H1 (cell line): ENCODE measurements at regions not wholly inside any gene's neighbourhood (a gene's known extent, or its start where the extent isn't known, plus 50 kb on each side); places are given as distances from the start of the nearest gene placed in this dataset.

Source experiments
- CTCF ChIA-PET: fragments of 300-600 bp; sonication (Branson Sonifier 250); formaldehyde crosslinking; loops from one replicate; lab custom pipeline; 2021; ENCODE audit not compliant: partially characterized antibody; lab: Charles Lee
- POLR2A ChIA-PET: fragments of 300-600 bp; sonication (Branson Sonifier 250); formaldehyde crosslinking; loops from one replicate; lab custom pipeline; 2021; ENCODE audit warnings: inconsistent platforms; ENCODE audit not compliant: partially characterized antibody; lab: Charles Lee
- DNase-seq, 2 experiments: peaks; one replicate each; pipeline versions ENCODE4 v3.0.0 to v3.0.0-alpha.2; 2010 to 2022; ENCODE audit warnings: low spot score in 2 of 2, low read depth in 1 of 2, mixed read lengths in 1 of 2
- FAIRE-seq: peaks from 2 replicates; lab custom pipeline; 2011; peaks lifted over from hg19 to GRCh38; lab: Jason Lieb, UNC
- H2AFZ ChIP-seq: 2 replicates; pipeline ENCODE4 v1.8.1; 2012; ENCODE audit warnings: low read length, inconsistent platforms
- H2AK5ac ChIP-seq: 2 replicates; pipeline ENCODE4 v1.6.1; 2013; ENCODE audit warnings: low read depth, low read length
- H2BK120ac ChIP-seq: replicated peaks from 2 replicates; pipeline ENCODE3; 2013; ENCODE audit warnings: low read depth, low read length, inconsistent platforms
- H2BK12ac ChIP-seq: 2 replicates; pipeline ENCODE4 v1.6.1; 2013; ENCODE audit warnings: low read depth, low read length
- H2BK15ac ChIP-seq: 2 replicates; pipeline ENCODE4 v1.6.1; 2013; ENCODE audit warnings: low read length
- H2BK20ac ChIP-seq: 2 replicates; pipeline ENCODE4 v1.6.1; 2013; ENCODE audit warnings: low read length
- H2BK5ac ChIP-seq: 2 replicates; pipeline ENCODE4 v1.6.1; 2013; ENCODE audit warnings: low read depth, low read length
- H3K14ac ChIP-seq: 2 replicates; pipeline ENCODE4 v1.6.1; 2013; ENCODE audit warnings: inconsistent platforms; ENCODE audit not compliant: insufficient read length
- H3K18ac ChIP-seq: 2 replicates; pipeline ENCODE4 v1.6.1; 2013; ENCODE audit warnings: low read length; ENCODE audit errors: extremely low read depth
- H3K23ac ChIP-seq: 2 replicates; pipeline ENCODE4 v1.6.1; 2013; ENCODE audit warnings: inconsistent platforms; ENCODE audit not compliant: insufficient read length
- H3K23me2 ChIP-seq: 2 replicates; pipeline ENCODE4 v1.6.1; 2013; ENCODE audit warnings: low read depth, low read length
- H3K27ac ChIP-seq: 2 replicates; pipeline ENCODE4 v1.6.1; 2011; ENCODE audit warnings: low read depth, low read length, inconsistent platforms
- H3K27me3 ChIP-seq, 4 experiments: replicated peaks in 1 of 4; 1 replicate in 1 of 4; 2 replicates in 3 of 4; pipeline versions ENCODE4 v1.6.1 to v1.8.1; 2011 to 2013; ENCODE audit warnings: low read length in 3 of 4, mild to moderate bottlenecking in 3 of 4, inconsistent platforms in 2 of 4, mixed read lengths in 2 of 4, moderate library complexity in 1 of 4; ENCODE audit not compliant: control insufficient read depth in 3 of 4, insufficient read depth in 3 of 4; ENCODE audit errors: extremely low read depth in 1 of 4
- H3K36me3 ChIP-seq, 4 experiments: 2 replicates each; pipeline versions ENCODE4 v1.6.1 to v1.8.1; 2011 to 2013; ENCODE audit warnings: mild to moderate bottlenecking in 4 of 4, low read length in 3 of 4, moderate library complexity in 2 of 4, control low read depth in 1 of 4, inconsistent platforms in 1 of 4; ENCODE audit not compliant: insufficient read depth in 4 of 4, control insufficient read depth in 2 of 4
- H3K4ac ChIP-seq: replicated peaks from 2 replicates; pipeline ENCODE3; 2013; ENCODE audit warnings: low read length, low read depth, mixed read lengths, inconsistent platforms; ENCODE audit not compliant: insufficient read length
- H3K4me1 ChIP-seq, 4 experiments: replicated peaks in 1 of 4; 1 replicate in 1 of 4; 2 replicates in 3 of 4; pipeline versions ENCODE4 v1.6.1 to v1.8.1; 2011 to 2013; ENCODE audit warnings: low read length in 3 of 4, inconsistent platforms in 2 of 4, mixed read lengths in 1 of 4; ENCODE audit not compliant: insufficient read depth in 4 of 4, control insufficient read depth in 3 of 4
- H3K4me2 ChIP-seq, 2 experiments: 2 replicates each; pipeline versions ENCODE4 v1.6.1 to v1.8.1; 2011 to 2013; ENCODE audit warnings: low read depth in 2 of 2, low read length in 2 of 2, control low read depth in 1 of 2, inconsistent platforms in 1 of 2, mild to moderate bottlenecking in 1 of 2; ENCODE audit not compliant: insufficient read depth in 1 of 2
- H3K4me3 ChIP-seq, 4 experiments: fragments of 200-600, 300-600 bp in 1 of 4; sonication (generic), shearing (Covaris generic), sonication (Bioruptor Twin) in 1 of 4; 2 replicates each; pipeline versions ENCODE4 v1.5.1 to v1.8.1; 2011 to 2016; ENCODE audit warnings: low read length in 4 of 4, low read depth in 3 of 4, control low read depth in 2 of 4, inconsistent platforms in 2 of 4, mild to moderate bottlenecking in 2 of 4, mixed read lengths in 1 of 4, moderate library complexity in 1 of 4; ENCODE audit not compliant: insufficient read depth in 2 of 4; ENCODE audit errors: extremely low read depth in 1 of 4
- H3K56ac ChIP-seq: replicated peaks from 2 replicates; pipeline ENCODE3; 2013; ENCODE audit warnings: low read depth, mild to moderate bottlenecking, mixed read lengths, low read length, inconsistent platforms; ENCODE audit not compliant: insufficient read length
- H3K79me1 ChIP-seq: 2 replicates; pipeline ENCODE4 v1.6.1; 2013; ENCODE audit warnings: low read depth, low read length, control low read depth
- H3K79me2 ChIP-seq, 2 experiments: 2 replicates each; pipeline versions ENCODE4 v1.6.1 to v1.8.1; 2012 to 2013; ENCODE audit warnings: low read length in 2 of 2, mild to moderate bottlenecking in 2 of 2, inconsistent platforms in 1 of 2; ENCODE audit not compliant: insufficient read depth in 2 of 2, control insufficient read depth in 1 of 2
- H3K9ac ChIP-seq, 4 experiments: replicated peaks in 1 of 4; 1 replicate in 1 of 4; 2 replicates in 3 of 4; pipeline versions ENCODE4 v1.6.1 to v1.8.1; 2011 to 2013; ENCODE audit warnings: low read depth in 3 of 4, low read length in 3 of 4, control low read depth in 2 of 4, mild to moderate bottlenecking in 2 of 4, moderate library complexity in 2 of 4, inconsistent platforms in 1 of 4; ENCODE audit errors: extremely low read depth in 1 of 4
- H3K9me3 ChIP-seq, 2 experiments: 2 replicates each; pipeline versions ENCODE4 v1.6.1 to v1.8.1; 2012 to 2013; ENCODE audit warnings: mild to moderate bottlenecking in 2 of 2, moderate library complexity in 2 of 2, control low read depth in 1 of 2, inconsistent platforms in 1 of 2, low read depth in 1 of 2, low read length in 1 of 2, mixed read lengths in 1 of 2; ENCODE audit not compliant: insufficient read depth in 2 of 2
- H4K20me1 ChIP-seq, 2 experiments: replicated peaks in 1 of 2; 2 replicates each; pipeline versions ENCODE3 to v1.8.1; 2011 to 2013; ENCODE audit warnings: inconsistent platforms in 2 of 2, low read length in 2 of 2, mild to moderate bottlenecking in 1 of 2; ENCODE audit not compliant: insufficient read depth in 2 of 2, control insufficient read depth in 1 of 2
- H4K5ac ChIP-seq: 2 replicates; pipeline ENCODE4 v1.6.1; 2013; ENCODE audit warnings: low read length, low read depth, mixed read lengths, inconsistent platforms; ENCODE audit not compliant: insufficient read length
- H4K8ac ChIP-seq: 2 replicates; pipeline ENCODE4 v1.8.0; 2013; ENCODE audit warnings: mild to moderate bottlenecking, moderate library complexity, low read length, inconsistent platforms; ENCODE audit not compliant: insufficient read depth; ENCODE audit errors: extremely low read depth
- H4K91ac ChIP-seq: replicated peaks from 2 replicates; pipeline ENCODE3; 2013; ENCODE audit warnings: low read length, mixed read lengths, inconsistent platforms; ENCODE audit not compliant: insufficient read length
- BACH1 ChIP-seq: IDR thresholded peaks from 2 replicates; pipeline ENCODE4 v1.6.1; 2012; ENCODE audit warnings: low read length, improper control_type of control experiment
- EZH2 ChIP-seq: fragments of 200-600 bp; sonication (generic); IDR thresholded peaks from 2 replicates; pipeline ENCODE4 v1.7.1; 2012; ENCODE audit warnings: low read depth, mild to moderate bottlenecking, moderate library complexity, low read length, inconsistent platforms; ENCODE audit not compliant: severe bottlenecking
- KDM5A ChIP-seq: fragments of 200-600 bp; IDR thresholded peaks from 2 replicates; pipeline ENCODE4 v1.7.1; 2012; ENCODE audit warnings: mild to moderate bottlenecking, low read length, inconsistent platforms, mixed read lengths
- NANOG ChIP-seq: IDR thresholded peaks from 2 replicates; pipeline ENCODE4 v1.6.1; 2011; ENCODE audit warnings: low read length, low read depth, mild to moderate bottlenecking, inconsistent platforms; ENCODE audit not compliant: insufficient read depth, poor library complexity, severe bottlenecking
- POLR2A ChIP-seq, 2 experiments: IDR thresholded peaks; 1 replicate in 1 of 2; 2 replicates in 1 of 2; pipeline ENCODE4 v1.6.1; 2011; ENCODE audit warnings: low read depth in 2 of 2, low read length in 2 of 2, mild to moderate bottlenecking in 2 of 2; ENCODE audit errors: control extremely low read depth in 1 of 2
- RBBP5 ChIP-seq: IDR thresholded peaks from 2 replicates; pipeline ENCODE4 v1.7.1; 2012; ENCODE audit warnings: low read depth, mild to moderate bottlenecking, inconsistent platforms, low read length, moderate library complexity, borderline replicate concordance
- SP2 ChIP-seq: IDR thresholded peaks from 2 replicates; pipeline ENCODE4 v1.6.1; 2012; ENCODE audit warnings: mild to moderate bottlenecking, low read length, inconsistent platforms
- SUZ12 ChIP-seq: fragments of 200-600 bp; sonication (generic); IDR thresholded peaks from 2 replicates; pipeline ENCODE4 v1.6.1; 2012; ENCODE audit warnings: mild to moderate bottlenecking, inconsistent platforms, low read length, moderate library complexity, mixed read lengths
- WGBS, 2 experiments: shearing (Covaris generic) in 1 of 2; methylation state at CpG; one replicate each; pipeline versions ENCODE4 v1.1.6 to v1.1.7; 2013 to 2015; ENCODE audit warnings: low lambda C conversion rate in 2 of 2, mixed read lengths in 2 of 2, inconsistent platforms in 1 of 2, low coverage in 1 of 2, missing lambda C conversion rate in 1 of 2; ENCODE audit not compliant: insufficient replicate concordance in 2 of 2, insufficient coverage in 1 of 2, insufficient read length in 1 of 2; ENCODE audit errors: extremely low coverage in 1 of 2, missing lambda C conversion rate in 1 of 2; 5-methylcytosine and 5-hydroxymethylcytosine counted together

DNA sequence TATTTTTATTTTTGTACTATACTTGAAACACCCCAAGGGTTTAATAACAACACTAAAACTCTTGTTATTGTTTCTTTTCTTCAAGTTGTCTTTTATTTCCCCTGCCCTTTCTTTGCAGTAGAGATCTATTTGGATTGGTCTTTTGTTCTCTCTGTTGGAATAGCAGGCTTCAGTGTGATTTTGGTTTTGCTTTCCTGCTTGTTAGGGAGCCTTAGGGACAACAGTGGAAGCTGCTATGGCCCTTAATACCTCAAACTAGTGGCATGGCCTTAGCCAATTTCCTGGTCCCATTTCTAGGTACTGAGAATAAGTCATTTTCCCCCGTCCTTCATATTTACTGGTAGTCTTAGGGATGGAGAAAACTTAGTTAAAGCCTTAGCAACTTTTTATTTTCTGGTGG is 535.4 kb upstream of the NDST4 start:
- Histone ChIP-seq H3K56ac (no peak overlapping the region), H3K27me3 (no peaks in the 10 kb centered on the region), H3K4ac (no peak overlapping the region), H2BK15ac (no peak overlapping the region), H3K27ac (no peak overlapping the region), H3K36me3 (no peaks in the 10 kb centered on the region), H4K91ac (no peak overlapping the region), H2BK120ac (no peak overlapping the region), H4K8ac (no peak overlapping the region), H2AK5ac (no peak overlapping the region), H3K4me1 (no peaks in the 10 kb centered on the region), H3K4me3 (no peak overlapping the region), H3K4me2 (no peak overlapping the region), H2BK5ac (no peak overlapping the region), H4K20me1 (no peaks in the 10 kb centered on the region), H3K9ac (no peak overlapping the region), H3K9me3 (no peaks in the 10 kb centered on the region), H2BK12ac (no peak overlapping the region), H3K79me2 (no peaks in the 10 kb centered on the region), H2BK20ac (no peak overlapping the region), H3K23me2 (no peaks in the 10 kb centered on the region), H3K79me1 (no peaks in the 10 kb centered on the region), H3K18ac (no peak overlapping the region), H4K5ac (no peak overlapping the region), H3K23ac (no peak overlapping the region), H2AFZ (peak overlapping the region; percentile 70; the same call in 1 of the 2 replicates), H3K14ac (no peak overlapping the region)
- no peak for TF ChIP-seq BACH1
- no peak for TF ChIP-seq NANOG
- no peak for TF ChIP-seq KDM5A
- no peak for TF ChIP-seq RBBP5
- no peak for TF ChIP-seq SUZ12
- no peak for TF ChIP-seq EZH2
- no peak for TF ChIP-seq SP2
- no peak for TF ChIP-seq POLR2A (IDR thresholded peaks at IDR 0.05; ENCODE audit: control extremely low read depth in 1 of 2, low read depth in 2 of 2, low read length in 2 of 2)
- WGBS, 2 experiments: 100% methylated on average over 1 of the region's 1 CpG; no CpG with 5 or more reads in 1 of the 2 experiments
- ChIA-PET POLR2A (no interaction called here), CTCF (interaction anchor here (0.6 kb wide), 1 partner anchor 101 kb away, joined by 3 read pairs; no protein-coding TSS in a partner anchor)
- no peak for DNase-seq
- FAIRE-seq: no peak
